ENCODE measurements at regions not wholly inside any gene's neighbourhood (a gene's known extent, or its start where the extent isn't known, plus 50 kb on each side); places are given as distances from the start of the nearest gene placed in this dataset.

DNA sequence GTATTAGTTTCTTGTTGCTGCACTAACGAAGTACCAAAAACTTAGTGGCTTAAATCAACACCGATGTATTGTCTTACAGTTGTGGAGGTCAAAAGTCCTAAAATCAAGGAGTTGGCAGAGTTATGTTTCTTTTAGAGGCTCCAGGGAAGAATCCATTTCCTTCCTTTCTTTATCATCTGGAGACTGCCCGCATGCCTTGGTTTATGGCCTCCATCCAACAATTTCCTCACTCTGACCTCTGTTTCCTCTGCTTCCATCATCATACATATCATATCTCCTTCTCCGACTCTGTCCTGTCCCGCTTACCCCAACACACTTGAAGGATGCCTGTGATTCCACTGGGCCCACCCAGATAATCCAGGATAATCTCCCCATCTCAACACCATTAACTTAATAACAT lies 627.8 kb downstream of the KCNJ2 start:
- DNase-seq (ENCODE audit: low spot score): no peak

DNA sequence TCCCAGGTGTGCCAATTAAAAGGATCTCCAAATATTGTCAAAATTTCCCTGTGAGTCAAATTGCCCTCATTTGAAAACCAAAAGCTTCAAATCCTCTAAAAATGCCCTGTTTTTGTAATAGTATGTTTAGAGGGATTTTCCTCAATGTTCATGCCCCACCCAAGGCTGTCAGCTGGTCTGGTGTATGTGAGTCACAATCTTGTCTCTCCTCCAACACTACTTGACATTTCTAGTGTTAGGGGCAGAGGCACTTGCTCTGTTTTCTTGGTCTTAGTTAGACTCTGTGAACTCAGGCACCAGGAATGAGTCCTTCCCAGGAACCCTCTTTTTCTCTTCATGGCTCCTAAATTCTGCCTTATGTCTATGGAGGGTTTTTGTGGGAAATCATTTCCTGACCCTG lies 634.8 kb downstream of the KCNJ2 start:
- DNase-seq (ENCODE audit: low spot score): no peak

DNA sequence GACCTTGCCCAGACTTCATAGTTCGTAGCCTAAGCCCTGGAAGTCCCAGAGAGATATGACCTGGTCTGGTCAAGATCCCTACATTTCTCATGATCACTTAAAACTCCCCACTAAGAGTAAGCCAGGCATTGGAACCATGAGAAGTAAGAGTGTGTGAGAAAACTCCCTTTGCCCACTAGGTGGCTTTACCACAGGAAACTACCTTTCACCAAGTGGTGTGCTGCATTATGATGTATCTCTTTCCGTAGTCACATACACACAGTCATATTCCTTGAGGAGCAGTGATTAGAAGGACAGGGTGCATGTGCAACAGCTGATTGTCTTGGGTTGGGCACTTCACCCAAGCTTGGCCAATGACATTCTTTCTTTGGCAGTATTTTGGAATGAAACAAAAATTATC lies 639.3 kb downstream of the KCNJ2 start:
- no peak for DNase-seq (ENCODE audit: low spot score)

DNA sequence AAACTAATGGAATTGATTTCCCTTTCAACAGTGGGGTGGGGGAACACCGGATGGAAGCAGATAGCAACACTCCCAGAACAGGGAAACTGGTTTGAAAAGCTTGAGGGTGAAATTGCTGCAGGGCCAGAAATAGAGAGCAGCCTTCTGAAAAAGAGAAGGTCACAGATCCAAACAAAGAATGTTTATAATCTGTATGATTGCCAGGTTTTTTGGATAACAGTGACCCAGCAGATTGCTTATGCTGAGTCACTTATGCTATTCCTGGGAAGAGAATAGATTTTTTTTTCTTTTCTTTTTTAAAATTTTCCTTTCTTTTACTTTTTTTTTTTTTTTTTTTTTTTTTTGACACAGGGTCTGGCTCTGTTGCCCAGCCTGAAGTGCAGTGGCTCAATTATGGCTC lies 641.3 kb downstream of the KCNJ2 start:
- DNase-seq (ENCODE audit: low spot score): no peak

DNA sequence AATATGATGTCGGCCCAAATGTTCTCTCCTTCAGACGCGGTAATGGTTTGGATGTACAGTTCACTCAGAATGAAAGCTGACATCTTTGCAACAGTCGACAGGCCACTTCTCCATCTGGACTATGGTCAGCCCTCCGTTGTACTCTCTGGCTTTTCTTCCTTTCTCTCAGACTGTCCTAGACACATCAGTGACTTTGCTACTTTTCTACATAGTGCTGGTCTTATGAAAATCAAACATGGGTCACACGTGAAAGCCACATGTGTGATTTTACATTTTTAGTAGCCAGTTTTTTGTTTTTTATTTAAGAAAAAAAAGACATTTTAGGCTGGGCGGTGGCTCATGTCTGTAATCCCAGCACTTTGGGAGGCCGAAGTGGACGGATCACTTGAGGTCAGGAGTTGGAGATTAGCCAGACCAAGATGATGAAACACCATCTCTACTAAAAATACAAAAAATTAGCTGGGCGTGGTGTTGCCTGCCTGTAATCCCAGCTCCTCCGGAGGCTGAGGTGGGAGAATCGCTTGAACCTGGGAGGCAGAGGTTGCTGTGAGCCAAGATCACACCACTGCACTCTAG lies 644.1 kb downstream of the KCNJ2 start:
- no peak for DNase-seq (ENCODE audit: low spot score)

DNA sequence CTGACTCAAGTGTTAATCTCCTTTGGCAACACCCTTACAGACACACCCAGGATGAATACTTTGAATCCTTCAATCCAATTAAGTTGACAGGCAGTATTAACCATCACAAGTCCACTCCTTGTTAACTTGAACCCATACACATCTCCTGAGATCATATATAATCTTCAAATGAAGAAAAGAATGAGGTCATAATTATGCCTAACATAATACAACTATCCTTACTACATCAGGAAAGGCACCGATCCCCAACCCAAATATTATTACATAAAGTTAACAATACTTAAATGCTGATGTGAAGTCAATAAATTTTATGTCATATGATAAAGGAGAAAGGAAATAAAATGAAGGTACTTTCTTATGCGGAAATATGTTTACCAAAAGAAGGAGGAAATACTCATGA lies 649.9 kb downstream of the KCNJ2 start:
- DNase-seq (ENCODE audit: low spot score): no peak

DNA sequence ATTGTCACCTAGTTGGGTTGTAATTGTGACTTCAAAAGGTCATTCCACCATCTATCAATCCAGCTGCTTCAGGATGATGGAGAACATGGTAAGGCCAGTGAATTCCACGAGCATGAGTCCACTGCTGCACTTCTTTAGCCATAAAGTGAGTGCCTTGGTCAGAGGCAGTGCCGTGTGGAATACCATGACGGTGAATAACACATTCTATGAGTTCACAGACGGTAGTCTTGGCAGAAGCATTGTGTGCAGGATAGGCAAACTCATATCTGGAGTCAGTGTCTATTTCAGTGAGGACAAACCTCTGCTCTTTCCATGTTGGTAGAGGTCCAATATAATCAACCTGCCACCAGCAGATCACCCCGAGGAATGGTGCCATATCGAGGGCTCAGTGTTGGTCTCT lies 650.9 kb downstream of the KCNJ2 start:
- no peak for DNase-seq (ENCODE audit: low spot score)

DNA sequence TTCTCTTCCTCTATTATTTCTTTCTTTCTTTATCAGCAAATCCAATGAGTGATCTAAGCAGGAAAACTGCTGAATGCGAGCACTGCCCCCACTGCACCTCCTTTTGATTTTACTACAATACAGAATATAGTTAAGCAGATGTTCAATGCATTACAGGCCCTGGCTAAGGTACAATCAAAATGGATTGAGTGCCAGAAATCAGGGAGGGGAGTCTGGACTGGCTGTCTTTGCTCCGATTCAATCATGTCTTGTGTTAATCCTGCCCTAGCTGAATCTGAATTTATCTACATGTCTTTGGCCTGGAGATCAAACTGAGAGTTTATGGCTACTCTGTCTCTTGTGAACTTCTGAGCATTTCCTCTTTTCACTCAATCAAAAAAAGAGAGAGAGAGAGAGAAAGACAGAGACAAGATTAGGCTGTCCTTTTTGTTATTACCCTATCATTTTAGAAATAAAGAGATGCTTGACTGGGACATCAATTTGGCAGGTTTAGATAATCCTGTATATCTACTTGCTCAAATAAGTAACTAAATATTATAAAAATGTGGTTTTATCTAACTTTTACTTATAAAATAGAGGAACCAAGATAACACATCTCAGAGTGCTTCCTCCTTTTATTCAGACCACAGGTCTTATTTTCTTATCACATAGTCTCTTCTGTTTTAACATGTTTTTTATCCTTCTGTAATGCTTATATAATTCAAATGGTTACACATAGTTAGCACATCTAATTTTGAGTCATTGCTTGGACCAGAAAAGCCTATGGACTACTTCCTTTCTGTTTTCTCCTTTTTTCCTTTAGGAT lies 656.2 kb downstream of the KCNJ2 start:
- no peak for DNase-seq (ENCODE audit: low spot score)

DNA sequence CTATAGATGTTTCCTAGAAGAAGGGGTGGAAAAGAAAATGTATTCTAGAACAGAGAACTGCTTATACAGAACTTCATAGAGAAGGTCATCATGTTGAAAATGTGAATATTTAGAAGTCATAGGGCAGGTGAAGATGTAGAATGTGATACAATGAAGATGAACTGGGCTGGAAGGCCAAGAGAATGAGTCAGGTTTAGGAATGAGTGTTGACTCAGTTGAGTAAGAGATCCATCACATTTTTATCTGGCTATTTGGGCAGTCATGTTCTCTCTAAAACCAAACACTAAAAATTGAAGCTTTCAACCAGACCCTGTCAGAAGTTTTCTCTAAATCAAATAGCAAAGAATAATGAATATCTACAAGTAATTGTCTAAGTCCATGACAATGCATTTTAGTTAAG lies 660.5 kb downstream of the KCNJ2 start:
- DNase-seq (ENCODE audit: low spot score): no peak

DNA sequence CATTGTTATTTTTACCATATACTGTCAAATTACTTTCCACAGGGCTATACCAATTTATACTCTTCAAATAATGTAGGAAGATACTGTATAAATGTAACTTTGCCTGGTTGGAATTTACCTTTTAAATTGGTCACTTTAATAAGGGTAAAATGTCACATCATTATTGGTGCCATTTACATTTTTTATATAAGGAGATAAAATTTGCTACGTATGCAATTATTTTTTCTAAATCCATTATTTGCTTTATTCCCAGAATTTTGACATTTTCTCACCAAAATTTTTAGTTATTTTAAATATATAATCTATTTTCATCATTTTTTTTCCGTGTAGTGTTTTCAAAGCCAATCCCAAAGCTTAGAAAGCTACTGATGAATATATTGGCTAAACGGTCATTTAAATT lies 664.7 kb downstream of the KCNJ2 start:
- no peak for DNase-seq (ENCODE audit: low spot score)

DNA sequence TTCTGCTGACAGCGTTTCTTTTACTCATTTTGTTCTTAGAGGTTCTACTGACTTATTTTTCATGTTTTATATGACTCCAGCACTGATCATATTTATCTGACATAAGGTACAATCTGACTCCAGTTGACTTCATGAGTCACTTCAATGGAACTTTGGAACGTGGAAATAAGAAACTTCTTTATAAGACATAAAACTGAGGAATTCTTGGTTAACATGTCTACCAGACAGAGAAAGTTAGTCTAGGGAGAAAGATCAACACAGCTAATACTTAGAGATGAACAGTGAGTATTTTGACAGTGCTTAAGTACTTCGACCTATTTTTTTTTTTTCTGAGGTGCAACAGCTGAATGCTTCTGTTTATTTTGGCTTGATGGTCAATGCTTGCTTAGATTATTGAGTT lies 679.5 kb downstream of the KCNJ2 start:
- DNase-seq (ENCODE audit: low spot score): no peak

DNA sequence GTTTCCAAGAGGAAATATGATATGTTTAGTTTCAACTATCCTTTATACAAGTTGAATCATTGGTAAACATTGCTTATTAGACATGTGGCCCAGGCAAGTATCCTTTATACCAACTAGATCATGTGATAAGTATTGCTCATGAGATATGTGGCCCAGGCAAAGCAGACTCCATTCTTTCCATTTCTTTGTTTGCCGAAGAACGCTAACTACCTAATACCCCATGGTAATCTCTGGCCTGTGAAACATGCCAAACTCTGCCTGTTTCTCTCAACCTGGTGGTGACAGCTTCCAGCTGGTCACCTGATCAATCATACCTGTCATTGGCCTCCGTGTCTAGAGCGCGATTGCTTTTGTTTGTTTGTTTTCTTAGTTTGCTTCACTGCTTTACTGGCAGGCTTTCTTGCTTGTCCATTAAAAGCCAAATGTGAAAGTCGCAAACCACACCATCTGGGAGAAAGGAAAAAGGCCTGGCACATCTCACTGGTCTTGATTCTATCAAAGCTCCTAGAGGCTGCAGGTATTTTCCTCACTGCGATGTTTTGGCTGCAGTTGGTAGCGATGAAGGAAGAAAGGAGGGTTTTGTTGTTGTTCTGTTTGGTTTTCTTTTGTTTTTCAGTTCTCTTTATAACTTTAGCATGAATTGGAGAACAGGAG lies 686.2 kb downstream of the KCNJ2 start:
- DNase-seq (ENCODE audit: low spot score): no peak

DNA sequence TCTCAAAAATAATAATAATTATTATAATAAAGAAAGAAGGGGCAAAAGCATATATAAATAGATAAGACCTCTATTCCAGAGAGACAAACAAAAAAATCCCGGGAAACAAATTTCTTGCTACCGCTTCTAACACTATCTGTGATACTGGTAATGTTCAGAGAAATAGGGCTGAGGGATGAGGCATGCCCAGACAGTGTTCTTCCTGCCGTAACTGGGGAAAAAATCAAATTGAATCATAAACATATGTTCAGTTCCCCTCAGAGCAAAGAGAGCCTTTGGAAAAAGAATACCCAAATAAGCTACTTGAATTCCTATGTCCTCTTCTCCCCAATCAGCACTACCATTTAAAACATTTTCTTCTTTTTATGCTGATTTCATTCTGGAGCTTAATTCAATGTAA lies 688.0 kb downstream of the KCNJ2 start:
- DNase-seq (ENCODE audit: low spot score): no peak

DNA sequence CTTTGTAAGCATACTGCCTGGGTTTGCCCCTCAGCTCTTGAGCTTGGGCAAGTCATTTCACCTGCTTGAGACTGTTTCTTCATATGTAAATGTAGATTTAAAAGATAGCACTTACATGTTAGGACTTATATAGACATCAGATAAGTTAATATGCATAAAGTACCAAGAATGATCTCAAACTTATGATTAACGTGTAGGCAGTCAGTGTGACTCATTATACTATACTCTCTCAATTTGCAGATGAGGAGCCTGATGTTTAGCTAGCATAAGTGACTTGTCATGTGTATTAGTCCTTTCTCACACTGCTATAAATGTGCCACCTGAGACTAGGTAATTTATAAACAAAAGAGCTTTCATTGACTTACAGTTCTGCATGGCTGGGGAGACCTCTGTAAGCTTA lies 690.5 kb downstream of the KCNJ2 start:
- peak; percentile 3 for DNase-seq (ENCODE audit: low spot score)

DNA sequence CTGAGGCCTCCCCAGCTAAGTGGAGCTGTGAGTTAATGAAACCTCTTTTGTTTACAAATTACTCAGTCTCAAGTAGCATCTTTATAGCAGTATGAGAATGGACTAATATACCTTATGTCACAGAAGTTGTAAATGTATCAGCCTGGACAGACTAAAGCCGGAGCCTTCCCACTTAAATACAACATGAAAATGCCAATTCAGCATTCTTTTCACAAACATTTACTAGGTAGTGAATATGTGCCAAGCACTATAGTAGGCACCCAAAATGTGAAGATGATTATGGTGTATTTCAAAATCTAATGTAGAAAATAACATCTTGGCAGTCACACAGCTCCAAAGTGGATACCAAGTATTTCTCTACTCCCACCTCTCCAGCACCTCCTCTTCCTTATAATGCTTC lies 693.0 kb downstream of the KCNJ2 start:
- no peak for DNase-seq (ENCODE audit: low spot score)

DNA sequence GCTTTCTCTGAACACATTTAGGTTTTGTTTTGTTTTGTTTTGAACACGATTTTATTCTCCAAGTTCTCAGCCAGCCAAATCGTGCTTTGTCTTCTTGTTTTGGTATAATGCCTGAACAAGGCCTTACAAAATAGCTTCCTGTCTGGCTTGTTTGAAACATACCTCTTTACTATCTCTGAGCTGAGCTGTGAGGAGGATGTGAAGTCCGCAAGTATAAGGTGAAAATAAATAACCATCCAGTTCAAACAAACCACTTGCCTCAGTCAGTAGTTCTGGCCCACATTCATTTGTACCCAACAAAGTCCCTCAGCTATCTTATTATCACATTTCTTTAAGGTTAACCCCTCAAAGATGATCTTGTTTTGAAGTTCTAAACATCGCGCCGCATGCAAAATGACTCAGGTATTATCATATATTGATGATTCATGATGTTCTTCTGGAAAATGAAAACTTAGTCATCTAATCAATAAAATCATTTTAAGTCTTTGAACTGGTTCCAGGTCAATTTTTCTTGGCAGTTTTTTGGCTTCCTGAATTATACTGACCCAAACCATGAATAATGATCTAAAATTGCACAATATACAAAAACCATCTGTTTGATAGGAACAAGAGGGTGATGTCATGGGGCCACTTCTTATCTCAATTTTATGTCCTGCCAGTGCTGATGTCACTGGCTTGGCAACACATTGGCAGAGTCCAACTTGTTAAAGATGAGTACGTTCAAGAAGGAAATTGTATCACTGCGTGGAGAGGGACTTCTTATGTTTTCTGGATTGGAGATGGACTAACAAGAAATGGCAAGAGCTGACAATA lies 694.3 kb downstream of the KCNJ2 start:
- no peak for DNase-seq (ENCODE audit: low spot score)

DNA sequence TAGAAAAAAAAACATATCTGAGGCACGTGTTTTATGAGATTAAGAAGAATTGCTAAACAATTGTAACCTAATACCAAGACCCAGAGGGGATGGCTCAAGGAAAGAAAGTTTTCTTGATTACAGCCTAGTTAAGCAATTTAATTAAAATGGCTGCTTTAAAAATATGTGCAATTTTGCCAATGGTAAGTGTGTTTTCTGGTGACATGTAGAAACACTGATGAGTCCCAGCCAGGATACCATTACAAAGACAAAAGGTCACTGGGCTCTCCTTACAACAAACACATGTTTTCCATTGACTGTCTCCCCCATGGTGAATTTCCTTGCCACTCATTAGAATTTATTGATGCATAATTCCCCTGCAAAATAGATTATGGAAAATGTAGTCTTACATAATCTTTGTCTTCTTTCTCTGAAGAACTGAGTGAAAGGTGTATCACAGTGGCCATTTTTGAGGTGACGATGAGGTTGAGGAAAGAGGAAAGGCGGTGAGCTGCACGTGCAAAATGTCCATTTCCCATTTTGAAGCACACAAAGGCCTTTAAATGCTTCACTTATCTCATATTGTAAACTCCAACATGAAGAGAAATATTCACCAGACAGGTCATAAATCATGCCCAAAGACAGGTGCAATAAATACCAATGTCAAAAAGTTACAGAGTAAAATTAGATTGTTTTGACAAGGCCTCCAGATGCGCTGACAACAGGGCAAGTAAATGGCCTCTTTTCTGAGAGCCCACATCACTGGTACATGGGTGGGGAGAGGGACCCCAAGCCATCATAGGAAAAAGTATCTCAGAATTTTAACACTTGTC lies 696.9 kb downstream of the KCNJ2 start:
- no peak for DNase-seq (ENCODE audit: low spot score)

DNA sequence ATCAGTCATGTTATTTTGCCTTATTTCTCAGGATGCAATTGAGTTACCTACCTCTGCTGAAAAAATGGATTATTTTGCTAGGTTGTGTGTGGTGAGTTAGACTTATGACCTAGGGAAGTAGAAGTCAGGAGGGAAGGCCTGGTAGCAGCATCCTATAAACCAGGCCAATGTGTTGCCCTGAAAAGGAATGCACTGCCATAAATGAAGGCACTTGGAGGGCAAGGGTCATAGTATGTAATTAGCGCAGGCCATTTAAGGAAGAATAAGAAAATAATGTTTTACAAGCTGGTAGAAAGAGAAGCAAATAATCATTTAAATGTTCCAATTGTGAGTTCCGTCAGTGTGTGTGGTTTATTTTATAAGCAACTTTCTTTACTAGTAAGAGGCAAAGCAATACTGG lies 698.8 kb downstream of the KCNJ2 start:
- DNase-seq (ENCODE audit: low spot score): no peak

DNA sequence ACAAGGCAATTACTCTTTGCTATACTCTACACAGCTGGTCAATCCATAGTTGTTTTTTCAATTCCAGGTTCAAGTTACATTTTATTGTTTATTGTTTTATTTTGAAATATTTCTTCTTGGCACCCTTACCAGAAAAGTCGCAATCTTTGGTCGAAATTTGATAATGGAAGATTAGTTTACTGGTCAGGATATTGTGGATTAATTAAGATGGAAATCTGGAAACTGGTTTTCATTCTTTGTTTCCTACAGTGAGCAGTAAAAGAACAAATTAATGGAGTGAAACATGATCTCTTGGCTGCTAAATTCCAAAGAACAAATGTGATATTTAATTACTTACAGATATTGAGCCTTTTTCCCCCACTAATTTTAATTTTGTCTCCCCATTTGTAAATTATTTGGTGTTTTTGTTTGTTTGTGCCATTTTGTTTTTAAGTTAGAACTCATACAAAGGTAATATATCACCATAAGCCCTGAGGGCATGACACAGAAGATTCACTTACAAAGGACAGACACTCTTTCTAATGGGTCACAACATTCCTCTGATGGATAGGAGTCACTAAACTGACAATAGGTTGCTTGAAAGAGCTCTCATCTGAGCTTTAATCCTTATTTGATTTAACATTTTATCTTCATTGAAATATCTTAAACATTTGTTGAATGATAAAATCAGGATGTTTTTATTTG lies 700.2 kb downstream of the KCNJ2 start:
- DNase-seq (ENCODE audit: low spot score): no peak

DNA sequence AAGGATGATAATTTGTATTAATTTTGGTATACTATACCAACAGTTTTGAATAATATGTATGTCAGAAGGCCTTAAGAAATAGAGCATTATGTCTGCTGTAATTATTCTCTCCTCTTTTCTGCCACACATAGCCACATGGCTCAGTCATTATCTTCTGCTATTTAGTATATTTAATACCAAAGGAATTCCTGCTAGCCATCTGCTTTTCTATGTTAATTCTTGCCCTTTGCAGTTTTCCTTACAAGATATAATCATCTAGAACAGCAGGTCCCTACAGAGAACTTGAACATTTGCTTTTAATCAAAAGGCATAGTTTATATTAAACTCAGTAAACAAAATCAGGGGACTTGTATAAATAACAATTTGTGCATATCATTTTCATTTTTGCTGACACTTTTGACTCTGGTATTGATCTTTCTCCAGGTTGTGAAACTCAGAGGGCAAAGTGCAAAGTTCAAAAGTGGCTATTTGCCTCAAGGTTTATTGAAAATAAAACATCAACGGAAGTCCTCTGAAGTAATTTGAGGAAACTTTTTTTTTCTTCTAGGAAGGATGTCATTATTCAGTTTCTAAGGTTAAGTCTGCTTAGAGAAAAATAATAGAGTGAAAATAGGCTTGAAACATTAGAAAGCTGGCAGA lies 702.0 kb downstream of the KCNJ2 start:
- DNase-seq (ENCODE audit: low spot score): no peak

DNA sequence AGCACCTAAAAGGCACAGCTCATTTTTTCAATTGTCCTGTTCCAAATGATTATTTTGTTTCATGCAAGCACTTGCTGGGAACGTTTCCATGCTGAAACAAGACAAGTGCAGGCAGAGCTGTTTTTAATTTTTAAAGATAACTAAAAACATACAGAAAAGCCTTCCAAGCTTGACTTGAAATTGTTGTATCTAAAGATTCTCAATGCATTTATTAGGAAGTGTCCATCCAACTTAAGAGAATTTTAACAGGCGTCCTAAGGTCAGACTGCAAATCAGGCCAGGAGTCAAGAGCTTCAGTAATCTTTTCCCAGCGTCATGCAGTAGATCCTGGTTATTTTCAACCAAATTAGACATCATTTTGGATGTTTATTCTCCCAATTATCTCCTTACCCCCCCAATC lies 702.8 kb downstream of the KCNJ2 start:
- no peak for DNase-seq (ENCODE audit: low spot score)

All from putamen (tissue), 1 donor.